IMR-90 (cell line): ENCODE measurements at regions not wholly inside any gene's neighbourhood (a gene's known extent, or its start where the extent isn't known, plus 50 kb on each side); places are given as distances from the start of the nearest gene placed in this dataset.
A peak's percentile ranks its signal among the peaks of the same experiment; 100 is the strongest.

Source experiments
- ATAC-seq: fragments of 200-7000 bp; cut with Tn5 transposase; 2 replicates; pipeline ENCODE4 v1.9.1; 2020; ENCODE audit warnings: low read depth, mild to moderate bottlenecking, moderate library complexity
- BruUV-seq: library from RNA; stranded (reverse); fragments of 400-500 nt; replicated peaks from 2 replicates; lab custom pipeline; 2021; lab: Mats Ljungman, UMichigan
- CTCF ChIA-PET: fragments of 300-600 bp; formaldehyde crosslinking; extraction: SDS; loops from one replicate; lab custom pipeline; 2021; ENCODE audit warnings: antibody characterized with exemption; lab: Yijun Ruan, JAX
- POLR2A ChIA-PET: fragments of 300-600 bp; sonication (Branson Sonifier 250); formaldehyde crosslinking; loops from one replicate; lab custom pipeline; 2022; ENCODE audit warnings: antibody characterized with exemption; ENCODE audit not compliant: unreplicated experiment; lab: Charles Lee
- DNase-seq: peaks from one replicate; pipeline ENCODE4 v3.0.0; 2013
- H2AFZ ChIP-seq: replicated peaks from 2 replicates; pipeline ENCODE3; 2013; ENCODE audit warnings: low read length, mild to moderate bottlenecking; ENCODE audit not compliant: poor library complexity
- H2AK5ac ChIP-seq: 2 replicates; pipeline ENCODE4 v1.6.1; 2013; ENCODE audit warnings: low read depth, low read length, inconsistent platforms
- H2AK9ac ChIP-seq: replicated peaks from 2 replicates; pipeline ENCODE3; 2013; ENCODE audit warnings: mild to moderate bottlenecking, low read depth, low read length, moderate library complexity; ENCODE audit not compliant: poor library complexity
- H2BK120ac ChIP-seq: 2 replicates; pipeline ENCODE4 v1.6.1; 2013; ENCODE audit warnings: low read depth, low read length, inconsistent platforms
- H2BK15ac ChIP-seq: 3 replicates; pipeline ENCODE4 v1.6.1; 2013; ENCODE audit warnings: low read depth, low read length, inconsistent platforms
- H2BK20ac ChIP-seq: 2 replicates; pipeline ENCODE4 v1.6.1; 2013; ENCODE audit warnings: low read depth, mild to moderate bottlenecking, inconsistent platforms, low read length, moderate library complexity
- H2BK5ac ChIP-seq: 2 replicates; pipeline ENCODE4 v1.6.1; 2013; ENCODE audit warnings: mild to moderate bottlenecking, low read depth, low read length, inconsistent platforms; ENCODE audit not compliant: poor library complexity, severe bottlenecking
- H3K14ac ChIP-seq: replicated peaks from 2 replicates; pipeline ENCODE4 v1.6.1; 2013; ENCODE audit warnings: low read depth, low read length, inconsistent platforms
- H3K18ac ChIP-seq: 2 replicates; pipeline ENCODE4 v1.6.1; 2013; ENCODE audit warnings: low read depth, low read length, control low read depth
- H3K23ac ChIP-seq: 2 replicates; pipeline ENCODE4 v1.6.1; 2013; ENCODE audit warnings: low read depth, low read length, inconsistent platforms
- H3K27ac ChIP-seq: 2 replicates; pipeline ENCODE4 v1.5.1; 2013; ENCODE audit warnings: mild to moderate bottlenecking, control low read depth, low read length; ENCODE audit not compliant: insufficient read depth
- H3K27me3 ChIP-seq: 2 replicates; pipeline ENCODE4 v1.6.1; 2013; ENCODE audit warnings: low read length; ENCODE audit not compliant: control insufficient read depth, insufficient read depth
- H3K36me3 ChIP-seq: 2 replicates; pipeline ENCODE4 v1.6.1; 2013; ENCODE audit warnings: low read length, mixed read lengths; ENCODE audit not compliant: control insufficient read depth, insufficient read depth
- H3K4ac ChIP-seq: 2 replicates; pipeline ENCODE4 v1.6.1; 2013; ENCODE audit warnings: low read depth, low read length, inconsistent platforms
- H3K4me1 ChIP-seq: 2 replicates; pipeline ENCODE4 v1.6.1; 2013; ENCODE audit warnings: low read length, mixed read lengths; ENCODE audit not compliant: control insufficient read depth, insufficient read depth
- H3K4me2 ChIP-seq: 2 replicates; pipeline ENCODE4 v1.6.1; 2013; ENCODE audit warnings: low read depth, mild to moderate bottlenecking, control low read depth, low read length, moderate library complexity
- H3K4me3 ChIP-seq: 2 replicates; pipeline ENCODE4 v1.5.1; 2013; ENCODE audit warnings: low read depth, mild to moderate bottlenecking, control low read depth, low read length, moderate library complexity; ENCODE audit not compliant: insufficient read depth
- H3K56ac ChIP-seq: 2 replicates; pipeline ENCODE4 v1.6.1; 2013; ENCODE audit warnings: low read length, inconsistent platforms; ENCODE audit not compliant: insufficient read depth; ENCODE audit errors: extremely low read depth
- H3K79me1 ChIP-seq, 2 experiments: 2 replicates each; pipeline ENCODE4 v1.6.1; 2013; ENCODE audit warnings: low read length in 2 of 2, inconsistent platforms in 1 of 2, low read depth in 1 of 2
- H3K9ac ChIP-seq: 2 replicates; pipeline ENCODE4 v1.6.1; 2013; ENCODE audit warnings: low read depth, low read length, control low read depth
- H3K9me1 ChIP-seq: 2 replicates; pipeline ENCODE4 v1.6.1; 2013; ENCODE audit warnings: low read length, inconsistent platforms; ENCODE audit not compliant: insufficient read depth
- H3K9me3 ChIP-seq: 2 replicates; pipeline ENCODE4 v1.6.1; 2013; ENCODE audit warnings: low read length; ENCODE audit not compliant: control insufficient read depth, insufficient read depth
- H4K20me1 ChIP-seq: 2 replicates; pipeline ENCODE4 v1.6.1; 2013; ENCODE audit warnings: low read length, inconsistent platforms; ENCODE audit not compliant: insufficient read depth
- H4K5ac ChIP-seq: 2 replicates; pipeline ENCODE4 v1.6.1; 2013; ENCODE audit warnings: mild to moderate bottlenecking, low read depth, low read length, control low read depth
- H4K8ac ChIP-seq, 2 experiments: 2 replicates each; pipeline ENCODE4 v1.6.1; 2013; ENCODE audit warnings: low read depth in 2 of 2, low read length in 2 of 2, control low read depth in 1 of 2, inconsistent platforms in 1 of 2
- H4K91ac ChIP-seq: 2 replicates; pipeline ENCODE4 v1.6.1; 2013; ENCODE audit warnings: low read depth, low read length, inconsistent platforms; ENCODE audit not compliant: insufficient read depth
- MAFK ChIP-seq: IDR thresholded peaks from 2 replicates; pipeline ENCODE4 v1.6.1; 2012; ENCODE audit warnings: low read depth, low read length, improper control_type of control experiment
- USF2 ChIP-seq: fragments of 150-350 bp; IDR thresholded peaks from 2 replicates; pipeline ENCODE4 v1.6.1; 2017; ENCODE audit warnings: mild to moderate bottlenecking, antibody characterized with exemption, low read length, low read depth
- WGBS, 2 experiments: methylation state at CpG; one replicate each; pipeline versions ENCODE4 v1.1.5 to v1.1.7; 2013; ENCODE audit warnings: missing lambda C conversion rate in 2 of 2; ENCODE audit not compliant: insufficient read length in 1 of 2; ENCODE audit errors: extremely low coverage in 2 of 2; 5-methylcytosine and 5-hydroxymethylcytosine counted together
- dilution Hi-C: fragments of 300-500 bp; cut with HindIII; formaldehyde crosslinking; loops from one replicate; pipeline ENCODE4 v1.14.3; 2018; ENCODE audit warnings: low sequenced_read_pairs; ENCODE audit not compliant: unreplicated experiment
- in situ Hi-C: fragments of 300-500 bp; cut with MboI; formaldehyde crosslinking; loops from 3 replicates; pipeline ENCODE4 v1.14.3; 2019; ENCODE audit warnings: low sequenced_read_pairs, inconsistent platforms, mixed read lengths
- intact Hi-C: fragments of 100-400 bp; cut with micrococcal nuclease; formaldehyde crosslinking; loops from 2 replicates; pipeline ENCODE4 v1.10.0; 2022

GRCh38 chr5:117561531-117561930 is 986.9 kb upstream of the SEMA6A start:
- in situ Hi-C loops = no loop called here
- Histone ChIP-seq H4K8ac (no peak overlapping the region), H2AK5ac (no peak overlapping the region), H3K27me3 (no peaks in the 10 kb centered on the region), H2BK120ac (no peak overlapping the region), H2AFZ (no peak overlapping the region), H3K27ac (no peak overlapping the region), H2BK20ac (no peak overlapping the region), H3K9me3 (no peaks in the 10 kb centered on the region), H4K20me1 (no peaks in the 10 kb centered on the region), H2AK9ac (no peak overlapping the region), H3K4me1 (no peaks in the 10 kb centered on the region), H3K23ac (no peak overlapping the region), H3K9ac (no peak overlapping the region), H3K79me1 (no peaks in the 10 kb centered on the region), H3K9me1 (no peaks in the 10 kb centered on the region), H3K18ac (no peak overlapping the region), H2BK5ac (no peak overlapping the region), H3K4ac (no peak overlapping the region), H4K5ac (no peak overlapping the region), H2BK15ac (no peak overlapping the region), H4K91ac (no peak overlapping the region), H3K36me3 (no peaks in the 10 kb centered on the region), H3K14ac (no peak overlapping the region), H3K4me2 (no peak overlapping the region), H3K4me3 (no peak overlapping the region), H3K56ac (no peak overlapping the region)
- ChIA-PET POLR2A (no interaction called here), CTCF (no interaction called here)
- BruUV-seq = no TSS peak
- DNase-seq (no peak), ATAC-seq (no peak)
- TF ChIP-seq MAFK = peak; percentile 77
- TF ChIP-seq USF2 = no peak
- dilution Hi-C loops = no loop called here
- WGBS, 2 experiments = no CpG with 5 or more reads among the region's 2 CpGs
- intact Hi-C loops = no loop called here
